HepG2 (cell line): ENCODE measurements at regions not wholly inside any gene's neighbourhood (a gene's known extent, or its start where the extent isn't known, plus 50 kb on each side); places are given as distances from the start of the nearest gene placed in this dataset.

Experiments used
- ATAC-seq: fragments of 200-7000 bp; cut with Tn5 transposase; 3 replicates; pipeline ENCODE4 v1.9.1; 2020; ENCODE audit warnings: mild to moderate bottlenecking, moderate library complexity
- BruUV-seq: library from RNA; stranded (reverse); fragments of 400-500 nt; replicated peaks from 2 replicates; lab custom pipeline; 2021; lab: Mats Ljungman, UMichigan
- CTCF ChIA-PET: fragments of 300-600 bp; formaldehyde crosslinking; extraction: SDS; loops from one replicate; lab custom pipeline; 2021; ENCODE audit warnings: low total read pairs, inconsistent platforms, low intra/inter-chr PET ratio; lab: Yijun Ruan, JAX
- POLR2A ChIA-PET: fragments of 350-600 bp; sonication (Branson Sonifier 250); formaldehyde crosslinking; loops from one replicate; lab custom pipeline; 2020; ENCODE audit warnings: antibody characterized with exemption, inconsistent platforms; lab: Yijun Ruan, JAX
- DNase-seq: peaks from one replicate; pipeline ENCODE4 v3.0.0-alpha.2; 2015; ENCODE audit warnings: low spot score
- FAIRE-seq: peaks from 3 replicates; lab custom pipeline; 2011; peaks lifted over from hg19 to GRCh38; lab: Jason Lieb, UNC
- H2AFZ ChIP-seq: one replicate; pipeline ENCODE4 v1.6.1; 2011; ENCODE audit warnings: low read length, inconsistent platforms
- H3K27ac ChIP-seq: fragments of 300-600 bp; 3 replicates; pipeline ENCODE4 v1.8.0; 2011; ENCODE audit warnings: mixed run types, mild to moderate bottlenecking, mixed read lengths, low read length, inconsistent platforms; ENCODE audit not compliant: insufficient read depth; ENCODE audit errors: extremely low read length
- H3K27me3 ChIP-seq, 2 experiments: fragments of 200-600 bp in 1 of 2; 2 replicates in 1 of 2; 3 replicates in 1 of 2; pipeline versions ENCODE4 v1.6.0 to v1.8.0; 2011; ENCODE audit warnings: low read length in 2 of 2, mild to moderate bottlenecking in 2 of 2, moderate library complexity in 2 of 2, inconsistent platforms in 1 of 2; ENCODE audit not compliant: insufficient read depth in 2 of 2, control insufficient read depth in 1 of 2
- H3K36me3 ChIP-seq, 2 experiments: fragments of 200-600 bp in 1 of 2; replicated peaks in 1 of 2; 2 replicates in 1 of 2; 3 replicates in 1 of 2; pipeline versions ENCODE4 v1.5.1 to v1.8.0; 2011; ENCODE audit warnings: low read length in 2 of 2, inconsistent platforms in 1 of 2; ENCODE audit not compliant: insufficient read depth in 2 of 2, control insufficient read depth in 1 of 2
- H3K4me1 ChIP-seq: 2 replicates; pipeline ENCODE4 v1.5.1; 2012; ENCODE audit warnings: low read length, inconsistent platforms; ENCODE audit not compliant: insufficient read depth
- H3K4me2 ChIP-seq: 2 replicates; pipeline ENCODE4 v1.6.0; 2011; ENCODE audit warnings: low read depth, low read length, inconsistent platforms
- H3K4me3 ChIP-seq, 3 experiments: fragments of 200-600 bp in 1 of 3; sonication (generic), shearing (Covaris generic) in 1 of 3; replicated peaks in 1 of 3; 2 replicates each; pipeline ENCODE4 v1.5.1; 2011 to 2016; ENCODE audit warnings: low read length in 3 of 3, inconsistent platforms in 2 of 3, low read depth in 2 of 3, mild to moderate bottlenecking in 2 of 3, control low read depth in 1 of 3, mixed read lengths in 1 of 3; ENCODE audit not compliant: insufficient read depth in 1 of 3
- H3K79me2 ChIP-seq: one replicate; pipeline ENCODE4 v1.6.1; 2011; ENCODE audit warnings: low read length, inconsistent platforms; ENCODE audit not compliant: insufficient read depth
- H3K9ac ChIP-seq: 2 replicates; pipeline ENCODE4 v1.6.0; 2011; ENCODE audit warnings: mild to moderate bottlenecking, low read depth, low read length, inconsistent platforms; ENCODE audit not compliant: insufficient read depth
- H3K9me3 ChIP-seq: 2 replicates; pipeline ENCODE4 v1.5.1; 2012; ENCODE audit warnings: mild to moderate bottlenecking, low read length
- H4K20me1 ChIP-seq: 2 replicates; pipeline ENCODE4 v1.6.0; 2011; ENCODE audit warnings: inconsistent platforms, mild to moderate bottlenecking, low read length, moderate library complexity; ENCODE audit not compliant: insufficient read depth
- GLI4 ChIP-seq: sonication (generic); formaldehyde crosslinking; IDR thresholded peaks from 2 replicates; pipeline ENCODE4 v1.5.1; 2020; ENCODE audit warnings: missing genetic modification reagents, mild to moderate bottlenecking, moderate library complexity, borderline replicate concordance
- HMG20A ChIP-seq: IDR thresholded peaks from 2 replicates; pipeline ENCODE4 v1.6.1; 2016; ENCODE audit warnings: borderline replicate concordance
- HNRNPK ChIP-seq: fragments of 200-400 bp; formaldehyde crosslinking; IDR thresholded peaks from 2 replicates; pipeline ENCODE4 v1.6.1; 2018; ENCODE audit warnings: low read length, low read depth, moderate library complexity, mild to moderate bottlenecking; ENCODE audit not compliant: poor library complexity, severe bottlenecking
- HNRNPLL ChIP-seq: fragments of 200-400 bp; formaldehyde crosslinking; IDR thresholded peaks from 2 replicates; pipeline ENCODE4 v1.6.1; 2017; ENCODE audit warnings: mild to moderate bottlenecking, low read depth, low read length; ENCODE audit not compliant: poor library complexity, severe bottlenecking
- IRX3 ChIP-seq: sonication (generic); formaldehyde crosslinking; IDR thresholded peaks from 2 replicates; pipeline ENCODE4 v1.8.1; 2023; ENCODE audit warnings: mild to moderate bottlenecking, low read depth, missing genetic modification reagents, borderline replicate concordance
- KMT2B ChIP-seq: IDR thresholded peaks from 2 replicates; pipeline ENCODE4 v1.6.1; 2016; ENCODE audit warnings: missing genetic modification reagents, missing compliant biosample characterization
- MIER2 ChIP-seq: IDR thresholded peaks from 2 replicates; pipeline ENCODE4 v1.6.1; 2016; ENCODE audit warnings: missing biosample characterization, missing genetic modification reagents
- NCOR1 ChIP-seq: fragments of 200-600 bp; sonication (generic); IDR thresholded peaks from 2 replicates; pipeline ENCODE4 v1.7.0; 2017; ENCODE audit warnings: antibody characterized with exemption, low read length, borderline replicate concordance
- NFE2L2 ChIP-seq: fragments of 150-350 bp; IDR thresholded peaks from 2 replicates; pipeline ENCODE4 v1.6.1; 2014; ENCODE audit warnings: low read length
- TSC22D2 ChIP-seq: sonication (generic); formaldehyde crosslinking; IDR thresholded peaks from 2 replicates; pipeline ENCODE4 v1.5.1; 2020; ENCODE audit warnings: missing genetic modification reagents, mild to moderate bottlenecking, borderline replicate concordance
- YEATS2 ChIP-seq: sonication (generic); formaldehyde crosslinking; IDR thresholded peaks from 2 replicates; pipeline ENCODE4 v1.4.0; 2020; ENCODE audit warnings: missing genetic modification reagents, borderline replicate concordance
- ZBTB21 ChIP-seq: sonication (generic); formaldehyde crosslinking; IDR thresholded peaks from 2 replicates; pipeline ENCODE4 v1.4.0; 2020; ENCODE audit warnings: missing genetic modification reagents
- ZFP36L2 ChIP-seq: sonication (generic); formaldehyde crosslinking; IDR thresholded peaks from 2 replicates; pipeline ENCODE4 v1.4.0; 2020; ENCODE audit warnings: missing genetic modification reagents
- ZNF263 ChIP-seq: sonication (generic); formaldehyde crosslinking; IDR thresholded peaks from 2 replicates; pipeline ENCODE4 v1.4.0; 2020; ENCODE audit warnings: missing genetic modification reagents
- ZNF512 ChIP-seq: sonication (generic); formaldehyde crosslinking; IDR thresholded peaks from 2 replicates; pipeline ENCODE4 v1.4.0; 2020; ENCODE audit warnings: mild to moderate bottlenecking, missing genetic modification reagents
- ZNF513 ChIP-seq: sonication (generic); formaldehyde crosslinking; conservative IDR thresholded peaks from 2 replicates; pipeline ENCODE4 v1.5.0; 2020; ENCODE audit warnings: missing genetic modification reagents
- ZNF605 ChIP-seq: sonication (generic); formaldehyde crosslinking; IDR thresholded peaks from 2 replicates; pipeline ENCODE4 v1.8.0; 2022; ENCODE audit warnings: mild to moderate bottlenecking, missing genetic modification reagents
- ZNF800 ChIP-seq: sonication (generic); formaldehyde crosslinking; IDR thresholded peaks from 2 replicates; pipeline ENCODE4 v1.4.0; 2020; ENCODE audit warnings: missing genetic modification reagents
- WGBS: methylation state at CpG from one replicate; pipeline ENCODE4 v1.1.6; 2017; ENCODE audit warnings: low lambda C conversion rate; 5-methylcytosine and 5-hydroxymethylcytosine counted together
- in situ Hi-C: cut with HindIII; loops from 2 replicates; pipeline ENCODE4 v1.10.0; 2017; ENCODE audit warnings: low pct_unique_long_range_greater_than_20kb; ENCODE audit not compliant: extremely low pct_ligation_motif_present
- intact Hi-C: fragments of 100-400 bp; cut with micrococcal nuclease; formaldehyde crosslinking; loops from one replicate; pipeline ENCODE4 v1.10.0; 2022; ENCODE audit not compliant: unreplicated experiment
- TF ChIP-seq, protein P1 (sequence below): sonication (generic); formaldehyde crosslinking; IDR thresholded peaks from 2 replicates; pipeline ENCODE4 v1.8.0; 2022; ENCODE audit warnings: mild to moderate bottlenecking, missing genetic modification reagents; ENCODE audit not compliant: insufficient replicate concordance

GRCh38 chr16:55047903-55048497 is 117.3 kb downstream of the IRX5 start:
- POLR2A ChIA-PET: no interaction called here
- H3K36me3 ChIP-seq: no peaks in the 10 kb centered on the region
- in situ Hi-C loops: no loop called here
- no peak for FAIRE-seq
- 34% methylated on average over 6 of the region's 8 CpGs for WGBS
- no peak for TF ChIP-seq TSC22D2 (CRISPR knock-in tag)
- TF ChIP-seq HNRNPK: no peak
- no peak for TF ChIP-seq HNRNPLL
- TF ChIP-seq ZNF513 (CRISPR knock-in tag): no peak
- TF ChIP-seq, protein P1, sequence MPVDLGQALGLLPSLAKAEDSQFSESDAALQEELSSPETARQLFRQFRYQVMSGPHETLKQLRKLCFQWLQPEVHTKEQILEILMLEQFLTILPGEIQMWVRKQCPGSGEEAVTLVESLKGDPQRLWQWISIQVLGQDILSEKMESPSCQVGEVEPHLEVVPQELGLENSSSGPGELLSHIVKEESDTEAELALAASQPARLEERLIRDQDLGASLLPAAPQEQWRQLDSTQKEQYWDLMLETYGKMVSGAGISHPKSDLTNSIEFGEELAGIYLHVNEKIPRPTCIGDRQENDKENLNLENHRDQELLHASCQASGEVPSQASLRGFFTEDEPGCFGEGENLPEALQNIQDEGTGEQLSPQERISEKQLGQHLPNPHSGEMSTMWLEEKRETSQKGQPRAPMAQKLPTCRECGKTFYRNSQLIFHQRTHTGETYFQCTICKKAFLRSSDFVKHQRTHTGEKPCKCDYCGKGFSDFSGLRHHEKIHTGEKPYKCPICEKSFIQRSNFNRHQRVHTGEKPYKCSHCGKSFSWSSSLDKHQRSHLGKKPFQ (CRISPR knock-in tag): no peak
- TF ChIP-seq IRX3 (CRISPR knock-in tag): no peak
- TF ChIP-seq NFE2L2: no peak
- no peak for TF ChIP-seq MIER2
- no peak for TF ChIP-seq KMT2B (CRISPR knock-in tag)
- TF ChIP-seq HMG20A (CRISPR knock-in tag): no peak
- TF ChIP-seq YEATS2: no peak
- TF ChIP-seq ZNF800 (CRISPR knock-in tag): no peak
- no peak for TF ChIP-seq ZNF512 (CRISPR knock-in tag)
- no peak for TF ChIP-seq ZNF605 (CRISPR knock-in tag)
- no peak for TF ChIP-seq ZFP36L2
- TF ChIP-seq NCOR1: no peak
- TF ChIP-seq ZNF263 (CRISPR knock-in tag): no peak
- no peak for TF ChIP-seq ZBTB21 (CRISPR knock-in tag)
- TF ChIP-seq GLI4 (CRISPR knock-in tag): no peak
- CTCF ChIA-PET: no interaction called here
- intact Hi-C loops: no loop called here
- ATAC-seq: no peak
- H3K4me1 ChIP-seq: no peaks in the 10 kb centered on the region
- no peaks in the 10 kb centered on the region for H3K9me3 ChIP-seq
- H4K20me1 ChIP-seq: no peaks in the 10 kb centered on the region
- H3K79me2 ChIP-seq: no peaks in the 10 kb centered on the region
- no peak overlapping the region for H3K9ac ChIP-seq
- H3K4me3 ChIP-seq: no peak overlapping the region
- no peak overlapping the region for H3K27ac ChIP-seq
- BruUV-seq: no TSS peak
- H3K4me2 ChIP-seq: no peak overlapping the region
- H2AFZ ChIP-seq: no peak overlapping the region
- DNase-seq: no peak
- H3K27me3 ChIP-seq: no peaks in the 10 kb centered on the region; a peak in 1 of 5 replicates
